Stimulated activated CD8-positive, alpha-beta memory T cell treated with anti-CD3 and anti-CD28 coated beads, Interleukin-7, amount 100 ng/mL, for 1 hour (primary cell): ENCODE measurements at regions not wholly inside any gene's neighbourhood (a gene's known extent, or its start where the extent isn't known, plus 50 kb on each side); places are given as distances from the start of the nearest gene placed in this dataset.

Experiments used
- DNase-seq, 2 donors: peaks; one replicate each; pipeline ENCODE4 v3.0.0-alpha.2; 2020; ENCODE audit warnings: low read depth in 2 of 2

DNA sequence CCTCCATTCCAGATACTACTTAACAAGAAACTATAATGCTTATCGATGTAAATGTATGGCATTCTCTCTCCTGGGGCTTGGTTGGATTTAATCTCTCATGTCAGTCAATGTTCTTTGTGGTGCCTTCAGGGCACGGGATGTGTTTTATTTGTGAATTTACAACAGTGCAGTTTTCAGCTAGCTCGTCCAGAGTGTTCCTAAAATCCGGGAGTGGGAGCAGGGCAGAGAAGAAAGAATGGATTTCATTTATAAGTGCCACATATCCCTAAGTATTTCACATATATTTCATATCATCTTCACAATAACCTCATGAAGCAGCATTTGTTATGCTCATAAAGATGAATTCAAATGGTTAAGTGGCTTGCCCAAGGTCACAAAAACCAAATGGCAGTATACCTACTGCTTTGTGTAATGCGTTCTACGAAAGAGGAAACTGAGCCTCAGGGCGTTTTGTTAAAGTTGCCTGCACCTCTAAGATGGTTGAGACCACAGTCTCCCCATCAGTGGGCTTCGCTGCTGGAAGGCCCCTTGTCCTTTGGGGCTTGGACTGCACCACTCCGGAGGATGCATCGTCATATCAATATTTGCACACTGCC is 134.7 kb upstream of the MGAT5 start:
- no peak for DNase-seq

DNA sequence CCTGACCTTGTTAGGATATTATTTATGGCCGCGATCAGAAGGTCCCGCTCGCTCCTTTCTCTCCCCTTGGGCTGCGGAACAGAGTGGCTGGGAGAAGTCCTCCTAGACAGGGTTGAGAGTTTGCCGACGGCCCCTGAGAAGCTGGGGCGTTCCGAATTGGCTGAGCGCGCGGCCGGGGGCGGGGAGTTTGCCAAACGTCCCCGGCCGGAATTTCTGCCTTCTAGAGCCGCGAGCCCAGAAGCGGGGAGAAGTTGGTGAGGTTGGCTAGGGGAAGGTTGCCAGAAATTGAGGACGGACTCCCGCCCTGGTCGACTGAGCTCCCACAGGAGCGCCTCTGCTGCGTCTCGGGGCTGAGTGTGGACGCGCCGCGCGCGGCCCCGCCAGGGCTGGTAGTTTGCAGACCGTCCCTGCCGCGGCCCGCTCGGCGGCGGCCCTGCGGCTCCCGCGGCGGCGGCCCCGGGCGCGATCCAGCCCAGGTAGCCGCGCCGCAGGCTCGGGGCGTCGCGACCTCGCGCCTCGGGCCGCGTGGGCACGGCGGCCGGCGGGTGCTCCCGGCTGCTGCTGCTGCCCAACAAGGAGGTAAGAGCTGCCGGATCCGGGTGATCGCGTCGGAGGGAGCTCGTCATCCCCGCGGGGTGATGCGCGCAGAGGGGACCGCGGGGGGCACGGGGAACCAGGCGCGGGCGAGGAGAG is 134.0 kb upstream of the MGAT5 start:
- DNase-seq, result peak; percentile 55 to 59

DNA sequence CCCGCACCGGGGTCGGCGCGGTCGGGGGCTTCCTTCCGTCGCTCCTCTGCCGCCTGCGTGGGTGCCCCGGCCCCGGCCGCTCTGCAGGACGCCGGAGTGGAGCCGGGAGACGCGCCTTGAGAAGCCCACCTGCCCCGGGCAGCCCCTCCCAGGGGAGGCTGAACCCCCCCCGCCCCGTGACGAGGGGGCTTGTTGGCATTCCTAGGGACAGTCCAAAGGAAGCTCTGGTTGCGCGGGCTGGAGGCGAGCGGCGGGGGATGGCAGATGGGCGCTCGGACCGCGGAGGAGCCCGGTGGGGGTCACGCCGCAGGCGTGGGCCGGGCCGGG is 133.5 kb upstream of the MGAT5 start:
- no peak for DNase-seq

DNA sequence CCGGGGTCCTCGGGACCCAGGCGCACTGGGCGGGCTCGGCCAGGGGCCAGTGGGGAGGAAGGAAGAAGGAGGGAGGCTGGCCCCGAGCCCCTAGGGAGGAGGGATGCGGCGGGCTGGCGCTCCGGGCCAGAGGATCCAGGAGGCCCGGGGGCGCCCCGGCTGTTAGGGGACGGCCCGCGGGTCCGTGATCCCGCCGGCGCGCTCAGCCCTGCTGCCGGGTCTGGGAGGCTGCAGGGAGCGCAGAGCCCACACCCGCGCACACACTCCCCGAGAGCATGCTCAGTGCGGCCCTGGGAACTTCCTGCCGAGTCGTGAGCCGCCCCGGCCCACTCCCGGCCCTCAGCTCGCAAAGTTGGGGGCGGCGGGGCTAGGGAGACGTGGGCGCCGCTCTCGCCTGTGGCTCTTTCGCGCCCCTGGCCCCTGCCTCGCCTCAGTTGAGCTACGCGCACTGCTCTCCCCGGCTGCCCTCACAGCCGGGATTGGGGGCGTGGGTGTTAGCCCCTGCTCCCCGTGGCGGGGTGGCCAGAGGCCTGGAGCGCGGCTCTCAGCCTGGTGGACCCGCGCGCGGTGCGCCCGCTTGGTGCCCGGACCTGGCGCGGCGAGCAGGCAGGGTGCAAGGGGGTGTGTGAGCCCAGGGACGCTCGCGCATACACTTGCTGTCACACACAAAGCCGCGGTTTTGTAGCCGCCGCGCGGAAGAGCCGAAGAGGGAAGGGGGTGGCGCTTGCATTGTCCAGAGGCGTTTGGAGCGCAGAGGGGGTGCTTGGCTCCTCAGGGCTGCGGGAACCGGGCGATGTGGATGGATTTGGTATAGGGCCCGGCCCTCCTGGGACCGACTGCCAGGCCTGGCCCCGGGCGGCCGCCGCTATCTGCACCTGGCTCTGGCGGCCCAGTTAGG is 132.9 kb upstream of the MGAT5 start:
- peak in 1 of 2 donors; percentile 35 for DNase-seq

GRCh38 chr2:134122610-134123009 is 131.3 kb upstream of the MGAT5 start:
- no peak for DNase-seq

DNA sequence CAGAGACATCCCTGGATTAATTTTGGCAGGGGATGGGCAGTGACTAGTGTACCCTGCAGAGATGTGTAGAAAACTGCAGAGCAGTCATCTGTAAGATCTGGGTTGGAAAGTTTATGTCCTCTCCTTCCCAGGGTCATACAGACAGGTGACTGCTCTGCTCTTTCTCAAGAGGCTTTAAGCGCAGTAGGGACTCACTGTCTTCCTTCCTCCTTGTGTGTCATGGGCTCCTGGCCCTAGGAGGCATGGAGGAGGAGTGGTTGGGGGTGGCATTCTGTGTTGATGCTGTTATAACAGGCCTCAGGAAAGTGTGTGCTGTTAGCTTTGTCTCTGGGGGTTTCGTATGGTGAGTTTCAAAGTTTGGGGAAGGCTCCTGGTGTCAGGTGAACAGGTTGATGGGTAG is 130.5 kb upstream of the MGAT5 start:
- no peak for DNase-seq

GRCh38 chr2:134124047-134124753 is 129.7 kb upstream of the MGAT5 start:
- DNase-seq, result no peak

- DNase-seq, result no peak
These were observed 126.4 kb upstream of the MGAT5 start for GRCh38 chr2:134127496-134127895.

DNA sequence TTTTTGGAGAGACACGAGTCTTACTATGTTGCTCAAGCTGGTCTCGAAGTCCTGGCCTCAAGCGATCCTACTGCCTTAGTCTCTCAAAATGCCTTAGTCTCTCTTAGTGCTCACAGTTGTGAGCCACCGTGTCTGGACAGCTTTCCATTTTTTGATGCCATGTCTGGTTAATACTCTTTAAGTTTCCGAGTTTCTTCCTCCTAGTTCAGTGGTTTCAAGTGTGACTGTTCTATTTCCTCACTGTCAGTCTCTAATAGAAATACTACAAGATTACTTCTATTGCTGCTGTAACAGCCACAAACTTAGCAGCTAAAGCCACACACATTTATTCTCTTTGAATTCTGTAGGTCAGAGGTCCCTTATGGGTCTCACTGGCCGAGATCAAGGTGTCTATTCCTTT is 125.1 kb upstream of the MGAT5 start:
- no peak for DNase-seq

DNA sequence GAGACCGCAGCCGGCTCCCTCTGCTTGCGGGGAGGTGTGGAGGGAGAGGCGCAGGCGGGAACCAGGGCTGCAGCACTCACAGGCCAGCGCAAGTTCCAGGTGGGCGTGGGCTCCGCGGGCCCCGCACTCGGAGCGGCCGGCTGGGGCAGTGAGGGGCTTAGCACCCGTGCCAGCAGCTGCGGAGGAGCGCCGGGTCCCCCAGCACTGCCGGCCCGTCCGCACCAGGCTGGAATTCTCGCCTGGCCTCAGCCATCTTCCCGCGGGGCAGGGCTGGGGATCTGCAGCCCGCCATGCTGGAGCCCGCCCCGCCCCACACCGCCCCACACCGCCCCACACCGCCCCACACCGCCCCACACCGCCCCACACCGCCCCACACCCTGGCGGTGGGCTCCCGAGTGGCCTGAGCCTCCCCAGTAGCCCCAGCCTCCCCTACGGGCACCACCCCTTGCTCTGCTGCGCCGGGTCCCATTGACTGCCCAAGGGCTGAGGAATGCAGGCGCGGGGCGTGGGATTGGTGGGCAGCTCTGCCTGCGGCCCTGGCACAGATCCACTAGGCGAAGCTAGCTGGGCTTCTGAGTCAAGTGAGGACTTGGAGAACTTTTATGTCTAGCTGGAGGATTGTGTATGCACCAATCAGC is 123.9 kb upstream of the MGAT5 start:
- DNase-seq, result no peak

DNA sequence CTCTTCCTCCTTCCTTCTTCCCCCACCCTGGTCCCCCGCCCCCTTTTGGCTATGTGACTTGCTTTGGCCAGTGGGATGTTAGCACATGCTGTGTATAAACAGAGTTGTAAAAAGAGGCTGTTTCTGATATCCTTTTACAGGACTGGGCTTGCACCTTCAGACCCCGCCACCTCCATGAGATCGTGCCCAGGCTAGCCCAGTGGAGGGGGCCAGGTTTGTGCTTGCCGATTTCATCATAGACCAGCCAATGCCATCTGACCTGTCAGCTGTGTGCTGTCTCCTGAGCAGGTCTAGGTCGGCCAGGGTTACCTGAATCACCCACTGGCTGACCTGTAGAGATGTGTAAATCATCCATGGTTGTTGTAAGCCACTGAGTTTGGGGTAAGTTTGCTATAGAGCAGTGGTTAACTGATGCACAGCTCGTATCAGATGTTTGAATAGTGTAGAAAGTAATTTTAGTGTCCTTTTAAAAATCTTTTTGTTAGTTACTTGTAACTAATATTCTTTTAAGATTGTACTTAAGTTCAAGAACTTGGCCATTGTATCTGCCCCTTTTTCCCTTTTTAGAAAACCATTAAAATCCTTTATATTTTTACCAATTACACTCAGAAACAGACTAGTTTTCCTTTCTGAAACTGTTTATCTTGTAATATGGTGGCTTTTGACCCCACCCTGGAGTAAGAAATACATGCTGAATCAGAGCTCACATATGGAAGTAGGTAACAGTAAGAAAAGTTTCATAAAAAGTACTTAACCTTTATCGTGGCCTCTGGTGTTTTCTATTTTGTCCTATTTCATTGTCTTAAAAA is 122.0 kb upstream of the MGAT5 start:
- DNase-seq, result no peak

- DNase-seq, result no peak
These were observed 121.4 kb upstream of the MGAT5 start for GRCh38 chr2:134132490-134132857.

GRCh38 chr2:134133622-134134312 is 120.1 kb upstream of the MGAT5 start:
- DNase-seq, result no peak

DNA sequence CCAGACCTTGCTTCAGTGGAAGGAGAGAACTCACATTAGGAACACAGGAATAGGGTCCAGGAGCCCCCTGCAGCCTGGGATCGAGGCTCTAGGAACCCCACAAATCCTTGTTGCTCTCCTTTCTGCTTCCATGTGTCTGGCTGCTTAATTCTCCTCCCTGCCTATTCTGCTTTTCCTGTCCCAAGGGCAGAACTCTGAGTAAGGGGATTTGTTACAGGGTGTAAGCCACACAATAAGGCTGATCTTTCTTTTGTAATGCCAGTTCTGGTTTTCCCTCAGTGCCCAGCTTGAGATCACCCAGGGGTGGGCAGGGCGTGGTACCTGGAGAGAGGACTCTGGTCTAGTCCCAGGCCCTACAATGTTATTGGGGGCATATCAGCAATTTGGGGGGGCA is 119.6 kb upstream of the MGAT5 start:
- no peak for DNase-seq

- no peak for DNase-seq
These were observed 119.0 kb upstream of the MGAT5 start for GRCh38 chr2:134134827-134135226.

GRCh38 chr2:134135793-134136192 is 118.1 kb upstream of the MGAT5 start:
- DNase-seq, result no peak

GRCh38 chr2:134136731-134137130 is 117.1 kb upstream of the MGAT5 start:
- no peak for DNase-seq

- DNase-seq, result no peak
These were observed 116.7 kb upstream of the MGAT5 start for GRCh38 chr2:134137182-134137611.

DNA sequence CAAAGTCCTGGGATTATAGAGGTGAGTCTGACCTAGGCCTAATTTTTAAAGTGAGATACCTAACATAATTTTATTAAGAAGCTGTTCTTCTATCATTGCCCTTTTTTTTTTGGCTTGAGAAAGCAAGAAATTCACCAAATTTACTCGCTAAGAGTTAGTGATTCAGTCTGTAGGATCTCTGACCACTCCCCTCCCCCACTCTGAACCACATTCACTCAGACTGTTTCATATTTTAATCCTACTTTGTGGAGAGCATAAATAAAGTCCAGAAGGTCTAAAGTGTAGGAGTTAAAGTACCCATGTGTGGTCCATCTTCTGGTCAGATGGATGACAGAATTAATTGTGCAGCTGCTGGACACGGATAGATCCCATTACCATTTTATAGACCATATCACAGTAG is 115.8 kb upstream of the MGAT5 start:
- DNase-seq, result no peak

GRCh38 chr2:134139611-134140010 is 114.3 kb upstream of the MGAT5 start:
- no peak for DNase-seq
